Heart left ventricle (tissue), 16 donors: ENCODE measurements at regions not wholly inside any gene's neighbourhood (a gene's known extent, or its start where the extent isn't known, plus 50 kb on each side); places are given as distances from the start of the nearest gene placed in this dataset.

Source experiments
- ATAC-seq, 4 donors: fragments of 200-7000 bp; cut with Tn5 transposase; one replicate each; pipeline ENCODE4 v1.9.1; 2020 to 2022; ENCODE audit warnings: moderate library complexity in 4 of 4, mild to moderate bottlenecking in 3 of 4, moderate number of reproducible peaks in 1 of 4
- DNase-seq, 5 donors: peaks; one replicate each; pipeline ENCODE4 v3.0.0-alpha.2; 2020
- H3K27ac ChIP-seq, 12 donors: fragments of 200-600 bp; sonication (generic) in 4 of 12; one replicate each; pipeline versions ENCODE4 v1.5.0 to v1.8.0; 2016 to 2022; ENCODE audit warnings: mild to moderate bottlenecking in 2 of 12
- H3K27me3 ChIP-seq, 9 donors: fragments of 200-600 bp; sonication (generic) in 2 of 9; one replicate each; pipeline versions ENCODE4 v1.5.1 to v1.8.0; 2016 to 2022; ENCODE audit warnings: mild to moderate bottlenecking in 3 of 9
- H3K36me3 ChIP-seq, 9 donors: fragments of 200-600 bp; sonication (generic) in 2 of 9; one replicate each; pipeline versions ENCODE4 v1.5.0 to v1.8.0; 2018 to 2022; ENCODE audit warnings: mild to moderate bottlenecking in 2 of 9
- H3K4me1 ChIP-seq, 12 donors: fragments of 200-600 bp; sonication (generic) in 4 of 12; one replicate each; pipeline versions ENCODE4 v1.5.0 to v1.8.0; 2016 to 2022; ENCODE audit warnings: mild to moderate bottlenecking in 3 of 12
- H3K4me3 ChIP-seq, 12 donors: fragments of 200-600 bp; sonication (generic) in 4 of 12; one replicate each; pipeline versions ENCODE4 v1.5.0 to v1.8.0; 2017 to 2022; ENCODE audit warnings: mild to moderate bottlenecking in 9 of 12, moderate library complexity in 4 of 12
- H3K9me3 ChIP-seq, 12 donors: fragments of 200-600 bp; sonication (generic) in 4 of 12; one replicate each; pipeline versions ENCODE4 v1.5.0 to v1.8.0; 2016 to 2022; ENCODE audit warnings: mild to moderate bottlenecking in 1 of 12
- CTCF ChIP-seq, 12 donors: fragments of 200-600 bp; sonication (generic) in 4 of 12; IDR thresholded peaks; one replicate each; pipeline versions ENCODE4 v1.5.0 to v1.8.0; 2018 to 2022; ENCODE audit warnings: antibody characterized with exemption in 12 of 12, mild to moderate bottlenecking in 5 of 12
- POLR2A ChIP-seq, 2 donors: fragments of 450-650 bp; IDR thresholded peaks; one replicate each; pipeline ENCODE4 v1.6.1; 2017; ENCODE audit warnings: antibody characterized with exemption in 2 of 2, mild to moderate bottlenecking in 2 of 2, moderate library complexity in 2 of 2
- WGBS, 4 donors: extraction: QIAGEN DNeasy Blood & Tissue Kit in 2 of 4; methylation state at CpG; one replicate each; pipeline versions ENCODE4 v1.1.5 to v1.1.7; 2013 to 2018; 5-methylcytosine and 5-hydroxymethylcytosine counted together
- intact Hi-C, 10 donors: fragments of 100-400 bp; cut with DNase I; formaldehyde crosslinking; loops; one replicate each; pipeline versions ENCODE4 v1.11.1 to v1.14.2; 2022
- donor health status: ischemic (EF 13 %, LVEDD 7.1; RV severe dilation, severe dysfunction).
- donor health status: healthy with polysubstance abuse.
- donor health status: DM: no; HTN: yes; CAD: no.
- donor health status: DM: no; HTN: no; CAD: no.
- donor health status: ischemic (EF 25% LVEDD 6.9; RV normal size, moderate dysfunction).
- donor health status: ischemic (EF 25% LVEDD 5.7; RV mildly dilated, moderate dysfunction).
- donor health status: healthy.
- donor health status: DM: yes; HTN: yes; CAD: no.
- donor health status: ischemic (EF 35%, LVEDD 5.7; RV mildly dilated, moderate dysfunction).
- donor health status: nonischemic (EF 11% LVEDD 7.7; RV severe dilation, severe dysfunction).
- donor health status: DM: yes; HTN: yes; CAD: no.
- donor health status: PGD.
- donor health status: ischemic (EF 29% LVEDD 5.4; RV normal size, mild dysfunction).
- donor health status: nonischemic (EF 23%, LVEDD 6.1; RV moderate dilation, normal function).

GRCh38 chr3:95212117-95212516, 1149.3 kb downstream of the NSUN3 start:
- Histone ChIP-seq H3K27me3 (no peaks in the 10 kb centered on the region), H3K4me3 (no peak overlapping the region), H3K4me1 (no peaks in the 10 kb centered on the region), H3K9me3 (peaks cover 0 to 19% (median 0%) of the 10 kb centered on the region in 12 donors), H3K36me3 (no peaks in the 10 kb centered on the region), H3K27ac (no peak overlapping the region)
- no peak for TF ChIP-seq CTCF (IDR thresholded peaks at IDR 0.05)
- TF ChIP-seq POLR2A (IDR thresholded peaks at IDR 0.05), result no peak
- intact Hi-C loops, result no loop called here
- no peak for DNase-seq
- ATAC-seq, result no peak
- 67 to 83% (median 78%) methylated on average over 2 of the region's 2 CpGs for WGBS, 4 donors

- no peak for ATAC-seq
- no peak for TF ChIP-seq CTCF (IDR thresholded peaks at IDR 0.05)
- TF ChIP-seq POLR2A (IDR thresholded peaks at IDR 0.05), result no peak
- 80 to 88% (median 86%) methylated on average over 1 of the region's 1 CpG for WGBS, 4 donors
- no peak overlapping the region for H3K4me3 ChIP-seq
- H3K36me3 ChIP-seq, result no peaks in the 10 kb centered on the region
- H3K27ac ChIP-seq, result no peak overlapping the region
- DNase-seq, result no peak
- no peaks in the 10 kb centered on the region for H3K27me3 ChIP-seq
- intact Hi-C loops, result no loop called here
- peaks cover 0 to 27% (median 0%) of the 10 kb centered on the region in 12 donors for H3K9me3 ChIP-seq
- H3K4me1 ChIP-seq, result no peaks in the 10 kb centered on the region
Observed at GRCh38 chr3:95215437-95215957, 1152.6 kb downstream of the NSUN3 start.

GRCh38 chr3:95217661-95218060, 1154.8 kb downstream of the NSUN3 start:
- Histone ChIP-seq H3K27ac (no peak overlapping the region), H3K4me3 (no peak overlapping the region), H3K27me3 (no peaks in the 10 kb centered on the region), H3K9me3 (peaks cover 0 to 27% (median 0%) of the 10 kb centered on the region in 12 donors), H3K36me3 (no peaks in the 10 kb centered on the region), H3K4me1 (no peaks in the 10 kb centered on the region)
- no peak for TF ChIP-seq CTCF (IDR thresholded peaks at IDR 0.05)
- no peak for TF ChIP-seq POLR2A (IDR thresholded peaks at IDR 0.05)
- ATAC-seq (no peak), DNase-seq (no peak)
- intact Hi-C loops, result no loop called here

- H3K27me3 ChIP-seq, result no peaks in the 10 kb centered on the region
- 33 to 50% (median 47%) methylated on average over 1 of the region's 1 CpG for WGBS, 4 donors
- DNase-seq (no peak), ATAC-seq (no peak)
- TF ChIP-seq POLR2A (IDR thresholded peaks at IDR 0.05), result no peak
- no peak for TF ChIP-seq CTCF (IDR thresholded peaks at IDR 0.05)
- H3K36me3 ChIP-seq, result no peaks in the 10 kb centered on the region
- no peaks in the 10 kb centered on the region for H3K4me1 ChIP-seq
- no peak overlapping the region for H3K27ac ChIP-seq
- peaks cover 0 to 27% (median 0%) of the 10 kb centered on the region in 12 donors for H3K9me3 ChIP-seq
- intact Hi-C loops, result no loop called here
- no peak overlapping the region for H3K4me3 ChIP-seq
Observed at GRCh38 chr3:95218484-95218883, 1155.6 kb downstream of the NSUN3 start.
